Astrocyte (in vitro differentiated cells and primary cell): ENCODE measurements at regions not wholly inside any gene's neighbourhood (a gene's known extent, or its start where the extent isn't known, plus 50 kb on each side); places are given as distances from the start of the nearest gene placed in this dataset.
"Not testable (repeated sequence)": the region's sequence is repeated elsewhere in the genome, so short reads cannot be mapped to it uniquely, and the experiment has no call there.

ENCODE experiments used
- EZH2 ChIP-seq: IDR thresholded peaks from 2 replicates; pipeline ENCODE4 v1.6.1; 2012; ENCODE audit warnings: mild to moderate bottlenecking, low read length, inconsistent platforms; ENCODE audit not compliant: insufficient read depth
- TF ChIP-seq, protein P1 (sequence below): IDR thresholded peaks from 2 replicates; pipeline ENCODE4 v1.5.1; 2011; ENCODE audit warnings: low read depth, mild to moderate bottlenecking, inconsistent platforms, low read length, moderate library complexity; ENCODE audit not compliant: insufficient read depth

DNA sequence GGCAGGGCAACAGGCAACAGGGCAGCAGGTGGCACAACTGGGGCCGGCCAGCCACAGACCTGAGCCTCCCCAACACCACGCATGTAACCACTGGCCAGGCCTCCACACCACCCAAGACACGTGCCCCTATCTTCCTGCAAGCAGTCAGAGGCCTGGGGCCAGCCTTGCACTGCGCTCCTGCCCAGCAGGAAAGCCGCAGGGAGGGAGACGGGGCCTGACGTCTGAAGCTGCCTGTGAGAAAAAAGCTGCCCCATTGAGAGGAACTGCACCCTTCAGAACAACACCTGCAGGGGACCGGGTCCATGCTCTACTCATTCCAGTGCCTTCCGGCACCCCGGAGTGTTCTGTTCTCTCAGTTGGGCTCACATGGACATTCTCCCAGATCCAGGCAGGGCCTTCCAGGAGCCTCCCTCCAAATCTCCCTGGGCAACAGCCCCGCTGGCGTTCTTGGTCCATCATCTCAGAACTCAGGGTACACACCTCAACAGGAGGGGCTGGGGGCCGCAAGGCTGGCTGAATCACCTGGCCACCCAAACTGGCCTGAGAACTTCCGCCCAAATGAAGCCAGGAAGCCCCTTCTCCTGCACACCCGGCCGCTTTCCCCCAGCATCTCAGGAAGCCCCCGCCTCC, 5403.6 kb upstream of the TPTE start:
- TF ChIP-seq, protein P1, sequence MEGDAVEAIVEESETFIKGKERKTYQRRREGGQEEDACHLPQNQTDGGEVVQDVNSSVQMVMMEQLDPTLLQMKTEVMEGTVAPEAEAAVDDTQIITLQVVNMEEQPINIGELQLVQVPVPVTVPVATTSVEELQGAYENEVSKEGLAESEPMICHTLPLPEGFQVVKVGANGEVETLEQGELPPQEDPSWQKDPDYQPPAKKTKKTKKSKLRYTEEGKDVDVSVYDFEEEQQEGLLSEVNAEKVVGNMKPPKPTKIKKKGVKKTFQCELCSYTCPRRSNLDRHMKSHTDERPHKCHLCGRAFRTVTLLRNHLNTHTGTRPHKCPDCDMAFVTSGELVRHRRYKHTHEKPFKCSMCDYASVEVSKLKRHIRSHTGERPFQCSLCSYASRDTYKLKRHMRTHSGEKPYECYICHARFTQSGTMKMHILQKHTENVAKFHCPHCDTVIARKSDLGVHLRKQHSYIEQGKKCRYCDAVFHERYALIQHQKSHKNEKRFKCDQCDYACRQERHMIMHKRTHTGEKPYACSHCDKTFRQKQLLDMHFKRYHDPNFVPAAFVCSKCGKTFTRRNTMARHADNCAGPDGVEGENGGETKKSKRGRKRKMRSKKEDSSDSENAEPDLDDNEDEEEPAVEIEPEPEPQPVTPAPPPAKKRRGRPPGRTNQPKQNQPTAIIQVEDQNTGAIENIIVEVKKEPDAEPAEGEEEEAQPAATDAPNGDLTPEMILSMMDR: not testable (repeated sequence)
- TF ChIP-seq EZH2: not testable (repeated sequence)
